ENCODE measurements at regions not wholly inside any gene's neighbourhood (a gene's known extent, or its start where the extent isn't known, plus 50 kb on each side); places are given as distances from the start of the nearest gene placed in this dataset.

DNA sequence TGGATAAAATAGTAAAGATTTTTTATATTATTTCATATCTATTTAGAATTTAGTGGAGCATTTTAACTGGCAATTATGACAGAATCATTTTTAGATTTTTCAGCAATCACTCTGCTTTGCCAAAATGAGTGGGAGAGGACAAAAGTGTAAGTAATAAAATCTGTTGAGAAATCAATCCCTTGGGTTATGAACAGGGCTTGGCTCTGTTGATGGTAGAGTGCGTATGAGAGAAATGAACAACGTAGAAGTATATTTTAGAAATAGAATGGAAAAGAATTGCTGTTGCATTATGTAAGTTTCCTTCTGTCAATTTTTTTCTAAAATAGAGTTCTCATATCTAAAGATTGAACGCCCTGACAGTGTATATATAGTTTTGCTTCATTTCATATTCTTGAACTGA lies 154.1 kb upstream of the PRDM9 start:
- POLR2A ChIA-PET, result no interaction called here
- Histone ChIP-seq H3K9me1 (replicated peaks; ENCODE audit: control insufficient read depth, extremely low read depth, insufficient read depth, low read length) (no peaks in the 10 kb centered on the region), H3K27me3 (ENCODE audit: control insufficient read depth in 2 of 2, insufficient read depth in 2 of 2, low read length in 2 of 2) (no peaks in the 10 kb centered on the region), H3K4me2 (ENCODE audit: insufficient read depth, low read length) (no peak overlapping the region), H4K20me1 (replicated peaks; ENCODE audit: control insufficient read depth, extremely low read depth, insufficient read depth, low read length) (no peaks in the 10 kb centered on the region), H3K9ac (replicated peaks; ENCODE audit: extremely low read depth, insufficient read depth, low read length) (no peak overlapping the region), H3K9me3 (replicated peaks; ENCODE audit: control insufficient read depth, insufficient read depth, low read length) (peaks cover 1% of the 10 kb centered on the region), H3K79me2 (ENCODE audit: control insufficient read depth, insufficient read depth, low read length) (no peaks in the 10 kb centered on the region), H3K36me3 (ENCODE audit: control insufficient read depth in 2 of 2, extremely low read depth in 1 of 2, insufficient read depth in 2 of 2, low read length in 2 of 2) (no peaks in the 10 kb centered on the region), H3K4me3 (replicated peaks in 1 of 3; ENCODE audit: insufficient read depth in 1 of 3, low read depth in 1 of 3, low read length in 3 of 3) (no peak overlapping the region), H3K27ac (ENCODE audit: insufficient read depth, low read depth, low read length) (no peak overlapping the region), H3K4me1 (ENCODE audit: control insufficient read depth, extremely low read depth, insufficient read depth, low read length) (no peaks in the 10 kb centered on the region), H2AFZ (ENCODE audit: low read depth, low read length) (no peak overlapping the region)
- no TSS peak for BruUV-seq (replicated peaks)
- dilution Hi-C loops (cut with MboI; ENCODE audit: extremely low pct_ligation_motif_present, low sequenced_read_pairs), result no loop called here
- no peak for FAIRE-seq
- intact Hi-C loops (cut with micrococcal nuclease), result no loop called here
- TF ChIP-seq FOS (IDR thresholded peaks at IDR 0.05; ENCODE audit: borderline replicate concordance, insufficient read depth, low read length) (no peak), EZH2 (IDR thresholded peaks at IDR 0.05; ENCODE audit: borderline replicate concordance, low read depth, low read length, severe bottlenecking) (no peak), POLR2AphosphoS5 (IDR thresholded peaks at IDR 0.05; ENCODE audit: insufficient read depth, low read depth, low read length) (no peak), MYC (IDR thresholded peaks at IDR 0.05; ENCODE audit: low read depth, low read length) (no peak), JUN (IDR thresholded peaks at IDR 0.05; ENCODE audit: borderline replicate concordance, insufficient read depth, insufficient read length, low read depth) (no peak), POLR2A (IDR thresholded peaks at IDR 0.05; ENCODE audit: low read depth, low read length) (no peak), GATA2 (IDR thresholded peaks at IDR 0.05; ENCODE audit: insufficient read depth, insufficient read length, low read depth, low read length) (no peak)
- TF ChIP-seq, protein P1, sequence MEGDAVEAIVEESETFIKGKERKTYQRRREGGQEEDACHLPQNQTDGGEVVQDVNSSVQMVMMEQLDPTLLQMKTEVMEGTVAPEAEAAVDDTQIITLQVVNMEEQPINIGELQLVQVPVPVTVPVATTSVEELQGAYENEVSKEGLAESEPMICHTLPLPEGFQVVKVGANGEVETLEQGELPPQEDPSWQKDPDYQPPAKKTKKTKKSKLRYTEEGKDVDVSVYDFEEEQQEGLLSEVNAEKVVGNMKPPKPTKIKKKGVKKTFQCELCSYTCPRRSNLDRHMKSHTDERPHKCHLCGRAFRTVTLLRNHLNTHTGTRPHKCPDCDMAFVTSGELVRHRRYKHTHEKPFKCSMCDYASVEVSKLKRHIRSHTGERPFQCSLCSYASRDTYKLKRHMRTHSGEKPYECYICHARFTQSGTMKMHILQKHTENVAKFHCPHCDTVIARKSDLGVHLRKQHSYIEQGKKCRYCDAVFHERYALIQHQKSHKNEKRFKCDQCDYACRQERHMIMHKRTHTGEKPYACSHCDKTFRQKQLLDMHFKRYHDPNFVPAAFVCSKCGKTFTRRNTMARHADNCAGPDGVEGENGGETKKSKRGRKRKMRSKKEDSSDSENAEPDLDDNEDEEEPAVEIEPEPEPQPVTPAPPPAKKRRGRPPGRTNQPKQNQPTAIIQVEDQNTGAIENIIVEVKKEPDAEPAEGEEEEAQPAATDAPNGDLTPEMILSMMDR (IDR thresholded peaks at IDR 0.05; ENCODE audit: extremely low read depth in 1 of 2, insufficient read depth in 1 of 2, low read depth in 1 of 2, low read length in 2 of 2), result no peak
- TF ChIP-seq, protein P2, sequence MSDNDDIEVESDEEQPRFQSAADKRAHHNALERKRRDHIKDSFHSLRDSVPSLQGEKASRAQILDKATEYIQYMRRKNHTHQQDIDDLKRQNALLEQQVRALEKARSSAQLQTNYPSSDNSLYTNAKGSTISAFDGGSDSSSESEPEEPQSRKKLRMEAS (IDR thresholded peaks at IDR 0.05; ENCODE audit: insufficient read depth, insufficient read length), result no peak
- no peak for DNase-seq (ENCODE audit: low read depth, low spot score)
- CTCF ChIA-PET, result no interaction called here
